ENCODE measurements at regions not wholly inside any gene's neighbourhood (a gene's known extent, or its start where the extent isn't known, plus 50 kb on each side); places are given as distances from the start of the nearest gene placed in this dataset.

GRCh38 chr9:108681851-108682590, 173.8 kb downstream of the ACTL7B start:
- POLR2A ChIA-PET = no interaction called here
- no peak overlapping the region for H3K4me3 ChIP-seq (ENCODE audit: low read depth, low read length)
- TF ChIP-seq CTCF (IDR thresholded peaks at IDR 0.05; ENCODE audit: insufficient read depth, low read length, missing control alignments) = no peak
- DNase-seq (ENCODE audit: low read depth, low spot score) = no peak
- CTCF ChIA-PET = no interaction called here

- TF ChIP-seq CTCF (IDR thresholded peaks at IDR 0.05; ENCODE audit: insufficient read depth, low read length, missing control alignments) = no peak
- ChIA-PET CTCF (no interaction called here), POLR2A (no interaction called here)
- DNase-seq (ENCODE audit: low read depth, low spot score) = no peak
- no peak overlapping the region for H3K4me3 ChIP-seq (ENCODE audit: low read depth, low read length)
These were observed 174.8 kb downstream of the ACTL7B start for GRCh38 chr9:108680946-108681345.

GRCh38 chr9:108677776-108678175, 178.0 kb downstream of the ACTL7B start:
- no peak for TF ChIP-seq CTCF (IDR thresholded peaks at IDR 0.05; ENCODE audit: insufficient read depth, low read length, missing control alignments)
- POLR2A ChIA-PET = no interaction called here
- DNase-seq (ENCODE audit: low read depth, low spot score) = no peak
- no peak overlapping the region for H3K4me3 ChIP-seq (ENCODE audit: low read depth, low read length)
- CTCF ChIA-PET = no interaction called here

GRCh38 chr9:108676355-108676754, 179.4 kb downstream of the ACTL7B start:
- DNase-seq (ENCODE audit: low read depth, low spot score) = no peak
- CTCF ChIA-PET = interaction anchor here (1.2 kb wide), 1 partner anchor 1211 kb away, joined by 3 read pairs; no protein-coding TSS in a partner anchor
- TF ChIP-seq CTCF (IDR thresholded peaks at IDR 0.05; ENCODE audit: insufficient read depth, low read length, missing control alignments) = no peak
- H3K4me3 ChIP-seq (ENCODE audit: low read depth, low read length) = no peak overlapping the region
- POLR2A ChIA-PET = no interaction called here

GRCh38 chr9:108675708-108676107, 180.1 kb downstream of the ACTL7B start:
- ChIA-PET POLR2A (no interaction called here), CTCF (interaction anchor here (1.2 to 1.6 kb wide), 2 partner anchors 110 to 1210 kb away, joined by 3 read pairs; no protein-coding TSS in a partner anchor)
- no peak for TF ChIP-seq CTCF (IDR thresholded peaks at IDR 0.05; ENCODE audit: insufficient read depth, low read length, missing control alignments)
- no peak for DNase-seq (ENCODE audit: low read depth, low spot score)
- H3K4me3 ChIP-seq (ENCODE audit: low read depth, low read length) = no peak overlapping the region

- H3K4me3 ChIP-seq (ENCODE audit: low read depth, low read length) = no peak overlapping the region
- no peak for TF ChIP-seq CTCF (IDR thresholded peaks at IDR 0.05; ENCODE audit: insufficient read depth, low read length, missing control alignments)
- DNase-seq (ENCODE audit: low read depth, low spot score) = no peak
- ChIA-PET POLR2A (no interaction called here), CTCF (interaction anchor here (1.2 to 1.6 kb wide), 2 partner anchors 110 to 1209 kb away, joined by 3 read pairs; no protein-coding TSS in a partner anchor)
These were observed 180.8 kb downstream of the ACTL7B start for GRCh38 chr9:108674766-108675530.
